ENCODE measurements at regions not wholly inside any gene's neighbourhood (a gene's known extent, or its start where the extent isn't known, plus 50 kb on each side); places are given as distances from the start of the nearest gene placed in this dataset.

DNA sequence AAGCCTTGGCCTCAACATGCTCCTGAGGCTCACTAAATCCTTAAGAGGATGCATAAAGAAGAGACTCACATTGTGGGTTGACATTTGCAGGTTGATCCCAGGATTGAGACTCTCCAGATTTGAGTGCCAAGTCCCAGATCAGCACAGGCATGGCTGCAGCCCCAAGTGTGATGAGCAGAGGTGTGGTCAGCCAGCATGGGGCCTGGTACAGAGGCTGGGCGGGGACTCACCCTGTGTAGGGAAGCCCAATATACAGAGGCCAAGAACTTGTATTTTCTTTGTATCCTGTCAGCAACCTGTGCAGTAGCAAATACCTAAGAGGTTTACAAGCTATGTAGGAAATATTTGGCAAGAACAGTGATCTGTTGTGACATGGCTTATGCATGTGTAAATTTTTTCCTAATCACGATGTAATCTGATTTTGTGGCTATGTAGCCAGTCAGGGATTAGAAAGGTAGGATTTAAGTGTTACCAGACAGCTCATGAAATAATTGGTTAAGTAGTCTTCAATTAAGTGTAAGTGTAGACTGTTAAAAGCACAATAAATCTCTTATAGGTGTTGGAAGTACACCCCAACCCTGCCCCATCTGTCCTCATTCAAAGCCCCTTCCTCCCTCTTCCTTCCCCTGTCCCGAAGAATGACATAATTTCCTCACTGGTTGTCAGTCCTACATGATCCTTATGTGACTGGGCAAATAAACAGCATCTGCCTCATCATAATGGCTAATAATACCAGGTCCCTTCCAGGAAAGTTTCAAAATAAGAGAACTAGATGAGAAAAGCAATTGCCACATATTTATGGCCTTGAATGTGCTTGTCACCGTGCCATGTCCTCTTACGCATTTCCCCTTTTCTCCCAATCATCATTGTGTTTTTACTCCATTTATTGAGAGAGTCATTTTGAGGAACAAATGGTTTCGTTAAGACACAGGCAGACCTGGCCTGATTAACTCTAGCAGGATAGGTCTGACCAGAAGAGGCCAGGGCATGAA is 120.9 kb downstream of the HLX start:
- H3K4me3 ChIP-seq = no peak overlapping the region
- no peaks in the 10 kb centered on the region for H3K36me3 ChIP-seq
- 0 out of 2 replicates have a peak, but pooled peaks cover 3% of the 10 kb centered on the region for H3K9me3 ChIP-seq (replicated peaks)
- H3K27me3 ChIP-seq = no peaks in the 10 kb centered on the region
- no peaks in the 10 kb centered on the region for H3K4me1 ChIP-seq
- H3K27ac ChIP-seq = no peak overlapping the region
- DNase-seq = no peak

DNA sequence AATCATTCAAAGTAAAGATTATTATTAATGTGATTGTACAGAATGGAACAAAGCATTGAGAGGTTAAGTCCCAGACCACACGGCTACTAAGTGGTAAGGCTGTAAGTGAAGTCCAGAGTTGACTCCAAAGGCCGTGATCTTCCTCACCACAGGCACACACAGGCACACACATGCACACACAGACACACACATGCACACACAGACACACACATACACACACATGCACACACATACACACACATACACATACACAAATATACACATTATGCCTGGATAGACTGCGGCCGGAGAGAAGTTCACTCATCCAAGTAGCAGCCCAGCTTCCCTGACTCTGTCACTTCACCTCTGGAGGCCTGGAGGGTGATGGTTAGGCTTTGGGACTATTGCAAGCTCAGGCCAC is 121.9 kb downstream of the HLX start:
- no peak for DNase-seq
- H3K36me3 ChIP-seq = no peaks in the 10 kb centered on the region
- no peaks in the 10 kb centered on the region for H3K4me1 ChIP-seq
- no peak overlapping the region for H3K4me3 ChIP-seq
- H3K27me3 ChIP-seq = no peaks in the 10 kb centered on the region
- H3K27ac ChIP-seq = no peak overlapping the region
- 0 out of 2 replicates have a peak, but pooled peaks cover 3% of the 10 kb centered on the region for H3K9me3 ChIP-seq (replicated peaks)

DNA sequence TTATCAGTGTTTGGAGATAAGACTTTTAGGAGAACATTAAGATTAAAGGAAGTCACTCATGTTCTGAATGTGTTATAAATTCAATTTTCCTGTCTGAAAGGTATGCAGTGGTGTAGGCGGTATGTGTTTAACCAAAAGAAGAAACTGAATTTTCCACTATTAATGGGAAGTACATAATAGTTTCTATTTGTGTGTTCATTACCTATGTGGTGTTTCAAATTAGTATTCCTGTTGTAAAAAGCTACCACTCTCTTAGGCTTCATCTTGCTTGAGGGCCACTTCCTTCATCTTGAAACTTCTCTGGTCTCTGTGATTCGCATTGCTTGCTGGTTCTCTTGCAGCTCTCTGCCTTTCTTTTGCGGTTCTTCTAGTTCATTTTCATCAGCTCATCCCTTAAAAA is 123.4 kb downstream of the HLX start:
- no peaks in the 10 kb centered on the region for H3K4me1 ChIP-seq

DNA sequence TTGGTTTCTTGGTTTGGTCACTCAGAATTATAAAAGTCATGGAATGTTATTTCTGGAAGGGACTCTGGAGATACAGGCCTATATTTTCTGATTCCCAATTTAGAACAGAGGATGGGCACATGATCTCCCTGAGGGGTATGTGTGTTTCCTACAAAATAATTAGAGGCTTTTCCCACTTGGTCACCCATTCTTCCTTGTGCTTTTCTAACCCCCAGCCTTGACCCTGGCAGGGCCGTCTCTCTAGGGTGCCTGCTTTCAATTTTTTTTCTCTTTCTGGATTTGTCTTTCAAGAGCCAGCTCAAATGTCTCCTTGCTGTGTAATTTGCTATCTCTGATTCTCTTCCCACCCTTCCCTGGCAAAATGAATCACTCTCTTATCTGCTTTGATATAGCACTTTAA is 131.9 kb downstream of the HLX start:
- H3K9me3 ChIP-seq (replicated peaks) = no peaks in the 10 kb centered on the region
- DNase-seq = no peak
- H3K4me1 ChIP-seq = no peaks in the 10 kb centered on the region
- H3K27me3 ChIP-seq = no peaks in the 10 kb centered on the region
- no peak overlapping the region for H3K27ac ChIP-seq
- no peak overlapping the region for H3K4me3 ChIP-seq
- no peaks in the 10 kb centered on the region for H3K36me3 ChIP-seq

More for the DNA sequence above, 123.4 kb downstream of the HLX start:
- H3K27ac ChIP-seq = no peak overlapping the region
- H3K9me3 ChIP-seq (replicated peaks) = no peaks in the 10 kb centered on the region
- no peaks in the 10 kb centered on the region for H3K27me3 ChIP-seq
- no peaks in the 10 kb centered on the region for H3K36me3 ChIP-seq
- no peak overlapping the region for H3K4me3 ChIP-seq
- DNase-seq = no peak

DNA sequence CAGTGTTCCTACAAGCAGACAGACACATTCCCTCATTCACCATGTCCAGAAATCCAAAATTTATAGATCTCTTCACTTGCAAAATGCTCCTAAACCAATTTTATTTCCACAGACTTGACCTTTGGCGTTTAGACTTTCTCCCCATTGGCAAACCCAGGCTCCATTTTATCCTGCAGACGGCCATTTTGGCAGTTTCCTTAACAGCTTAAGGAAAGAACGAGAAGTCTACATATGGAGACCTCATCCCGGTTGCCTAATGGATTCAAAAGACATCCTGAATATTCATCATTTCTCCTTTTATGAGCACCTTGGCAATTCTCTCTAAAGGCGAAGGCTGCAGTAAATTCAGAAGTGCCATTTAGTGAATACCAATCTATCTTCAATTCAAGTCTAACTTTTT is 132.9 kb downstream of the HLX start:
- DNase-seq = no peak
- Histone ChIP-seq H3K4me3 (no peak overlapping the region), H3K27me3 (no peaks in the 10 kb centered on the region), H3K27ac (no peak overlapping the region), H3K9me3 (replicated peaks) (no peaks in the 10 kb centered on the region), H3K4me1 (no peaks in the 10 kb centered on the region), H3K36me3 (no peaks in the 10 kb centered on the region)

DNA sequence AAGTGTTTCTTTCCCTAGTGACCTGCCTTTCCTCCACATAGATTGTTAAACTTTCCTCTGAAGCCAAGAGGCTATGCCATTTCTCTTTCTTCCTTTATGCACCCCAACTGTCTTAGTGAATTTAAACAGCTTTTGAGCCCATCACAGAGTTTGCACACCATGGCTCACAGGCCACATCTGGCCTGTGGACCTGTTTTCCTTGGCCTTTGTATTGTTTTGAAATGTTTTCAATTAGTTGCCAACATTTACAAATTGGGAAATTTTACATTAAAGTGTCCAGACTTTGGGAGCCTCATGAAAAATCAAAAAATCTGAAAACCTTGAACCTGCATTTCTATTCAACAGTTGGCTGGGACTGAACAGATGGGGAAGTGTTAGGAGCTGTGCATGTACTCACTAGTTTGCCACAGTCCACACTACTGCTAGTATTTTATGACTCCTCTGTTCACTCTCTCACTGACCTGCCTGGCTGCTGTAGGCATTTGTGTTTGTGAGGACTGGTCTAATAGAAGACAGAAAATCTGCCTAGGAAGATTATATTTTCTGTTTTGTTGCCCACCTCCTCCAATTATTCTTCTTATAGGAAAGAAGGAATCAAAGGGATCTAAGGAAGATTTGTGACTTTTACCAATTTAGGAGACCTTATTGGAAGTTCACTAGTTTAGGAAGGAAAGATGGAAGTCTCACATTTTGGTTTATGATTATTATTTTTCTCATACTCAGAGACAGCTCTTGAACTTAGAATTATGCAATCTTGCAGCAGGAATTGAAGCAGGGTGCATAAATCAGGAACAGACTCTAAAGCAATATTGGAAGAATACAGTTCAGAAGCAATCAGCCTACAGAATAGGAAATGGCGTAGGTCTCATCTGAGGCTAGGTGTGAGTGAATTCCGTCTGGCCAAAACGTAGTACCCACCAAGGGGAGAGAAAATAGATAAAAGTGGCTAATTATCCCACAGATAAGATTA is 134.7 kb downstream of the HLX start:
- H3K27ac ChIP-seq = no peak overlapping the region
- H3K27me3 ChIP-seq = no peaks in the 10 kb centered on the region
- H3K36me3 ChIP-seq = no peaks in the 10 kb centered on the region
- H3K9me3 ChIP-seq (replicated peaks) = no peaks in the 10 kb centered on the region
- no peak overlapping the region for H3K4me3 ChIP-seq
- H3K4me1 ChIP-seq = no peaks in the 10 kb centered on the region
- DNase-seq = no peak

DNA sequence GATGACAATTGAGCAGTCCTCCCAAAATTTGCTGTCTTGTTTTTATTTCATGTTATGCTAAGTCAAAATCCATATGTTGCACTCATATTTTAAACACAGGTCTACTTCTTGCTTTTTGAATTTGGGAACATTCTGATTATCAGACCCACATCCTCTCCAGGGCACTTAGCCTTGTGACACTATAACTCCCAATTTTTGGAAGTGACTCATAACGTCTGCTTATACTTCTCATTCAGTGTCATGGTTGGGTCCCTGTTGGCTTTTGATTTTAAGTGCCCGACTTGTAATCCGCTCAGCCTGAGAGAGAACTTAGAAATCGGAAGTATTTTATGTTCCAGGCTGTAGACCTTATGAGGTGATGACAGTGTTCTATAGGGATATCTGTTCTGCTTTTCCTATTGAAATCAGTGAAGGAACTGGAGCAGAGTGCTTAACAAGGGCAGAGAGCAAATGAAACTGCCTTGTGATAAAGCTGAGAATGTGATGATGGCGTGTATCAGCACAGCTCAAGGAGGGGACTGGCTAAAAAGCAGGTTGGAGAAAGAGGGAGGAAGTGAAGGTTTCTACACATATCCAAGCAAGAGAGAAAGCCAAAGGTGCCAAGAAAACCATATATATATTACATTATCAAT is 136.0 kb downstream of the HLX start:
- no peaks in the 10 kb centered on the region for H3K27me3 ChIP-seq
- no peak overlapping the region for H3K4me3 ChIP-seq
- H3K4me1 ChIP-seq = no peaks in the 10 kb centered on the region
- DNase-seq = no peak
- H3K9me3 ChIP-seq (replicated peaks) = no peaks in the 10 kb centered on the region
- no peak overlapping the region for H3K27ac ChIP-seq
- no peaks in the 10 kb centered on the region for H3K36me3 ChIP-seq

DNA sequence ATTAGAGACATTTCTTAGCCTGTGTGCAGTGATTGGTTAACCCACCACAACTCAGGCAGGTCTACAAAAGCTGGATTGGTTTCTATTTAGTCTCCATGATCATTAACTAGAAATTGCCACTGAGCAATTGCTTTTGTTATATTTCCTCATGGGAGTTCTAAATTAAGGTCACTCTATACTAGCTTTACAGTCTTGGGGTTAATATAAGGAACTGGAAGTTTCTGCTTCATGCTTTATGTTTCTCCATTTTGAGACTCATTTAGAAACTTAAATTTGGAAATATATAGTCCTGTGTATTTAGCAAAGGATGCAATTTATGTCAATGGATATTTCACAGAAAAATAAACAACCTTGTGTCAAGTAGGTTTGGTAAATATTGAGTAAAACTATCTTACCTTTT is 137.5 kb downstream of the HLX start:
- H3K27ac ChIP-seq = no peak overlapping the region
- no peaks in the 10 kb centered on the region for H3K9me3 ChIP-seq (replicated peaks)
- no peaks in the 10 kb centered on the region for H3K27me3 ChIP-seq
- H3K4me1 ChIP-seq = no peaks in the 10 kb centered on the region
- no peaks in the 10 kb centered on the region for H3K36me3 ChIP-seq
- no peak for DNase-seq
- no peak overlapping the region for H3K4me3 ChIP-seq

DNA sequence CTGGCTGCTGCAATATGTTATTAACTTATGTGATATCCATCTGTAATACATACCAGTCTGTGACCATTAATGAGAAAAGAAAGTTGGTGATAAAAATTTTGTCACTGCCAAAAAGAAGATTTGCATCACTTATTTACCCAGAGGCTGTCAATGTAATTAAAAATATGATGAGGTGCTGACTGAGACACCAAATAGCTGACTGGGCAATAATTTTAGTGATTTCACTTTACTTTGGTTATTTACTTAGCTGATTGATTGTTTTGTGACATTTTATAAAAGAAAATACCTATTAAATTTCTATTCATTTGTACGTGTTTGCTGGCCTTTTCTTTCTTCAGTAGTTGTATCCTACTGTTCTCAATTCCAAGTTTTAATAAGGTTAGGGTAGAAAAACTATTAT is 139.2 kb downstream of the HLX start:
- H3K9me3 ChIP-seq (replicated peaks) = no peaks in the 10 kb centered on the region
- DNase-seq = no peak
- no peaks in the 10 kb centered on the region for H3K27me3 ChIP-seq
- H3K27ac ChIP-seq = no peak overlapping the region
- H3K4me1 ChIP-seq = no peaks in the 10 kb centered on the region
- H3K36me3 ChIP-seq = no peaks in the 10 kb centered on the region
- no peak overlapping the region for H3K4me3 ChIP-seq

DNA sequence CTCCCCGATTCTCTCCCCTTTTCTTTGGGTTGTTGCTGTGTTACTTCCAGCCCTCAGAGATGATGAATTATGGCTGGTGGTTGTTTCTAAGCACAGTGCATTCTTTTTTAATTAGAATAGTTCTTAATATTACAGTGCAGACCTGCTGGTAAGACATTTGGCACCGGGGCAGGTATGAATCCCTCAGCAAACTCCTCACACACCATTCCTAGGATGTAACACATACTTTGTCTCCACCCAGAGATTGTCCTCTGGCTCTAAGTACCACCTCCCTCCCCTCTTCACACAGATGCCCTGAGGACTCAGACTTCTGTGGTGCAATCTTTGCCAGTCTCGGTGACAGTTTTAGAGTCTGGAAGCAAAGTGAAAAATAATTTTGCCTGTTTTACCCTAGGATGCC is 143.1 kb downstream of the HLX start:
- Histone ChIP-seq H3K4me3 (no peak overlapping the region), H3K27me3 (no peaks in the 10 kb centered on the region), H3K4me1 (no peaks in the 10 kb centered on the region; the same call in 1 of the 2 replicates), H3K9me3 (replicated peaks) (no peaks in the 10 kb centered on the region; the same call in 1 of the 2 replicates), H3K27ac (no peak overlapping the region), H3K36me3 (no peaks in the 10 kb centered on the region)
- DNase-seq = no peak

DNA sequence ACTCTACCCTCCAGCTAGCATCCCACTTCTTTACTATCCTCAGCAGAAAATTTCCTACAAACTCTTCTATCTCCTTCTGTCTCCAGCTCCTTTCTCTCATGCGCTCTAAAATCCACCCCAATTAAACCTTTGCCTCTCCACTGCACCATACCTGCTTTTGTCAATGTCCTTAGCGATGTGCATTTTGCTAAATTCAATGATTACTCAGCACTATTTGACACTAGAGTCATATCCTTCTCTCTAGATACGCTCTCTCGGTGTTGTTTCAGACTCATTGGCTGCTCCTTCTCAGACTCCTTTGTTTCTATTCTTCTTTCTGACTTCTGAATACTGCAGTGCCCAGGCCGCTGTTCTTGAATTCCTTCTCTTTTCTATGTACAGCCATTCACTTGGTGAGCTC is 144.2 kb downstream of the HLX start:
- DNase-seq = no peak
- H3K4me1 ChIP-seq = no peaks in the 10 kb centered on the region; the same call in 1 of the 2 replicates
- H3K27ac ChIP-seq = no peak overlapping the region
- no peaks in the 10 kb centered on the region; the same call in 1 of the 2 replicates for H3K9me3 ChIP-seq (replicated peaks)
- H3K27me3 ChIP-seq = no peaks in the 10 kb centered on the region
- no peaks in the 10 kb centered on the region for H3K36me3 ChIP-seq
- H3K4me3 ChIP-seq = no peak overlapping the region

DNA sequence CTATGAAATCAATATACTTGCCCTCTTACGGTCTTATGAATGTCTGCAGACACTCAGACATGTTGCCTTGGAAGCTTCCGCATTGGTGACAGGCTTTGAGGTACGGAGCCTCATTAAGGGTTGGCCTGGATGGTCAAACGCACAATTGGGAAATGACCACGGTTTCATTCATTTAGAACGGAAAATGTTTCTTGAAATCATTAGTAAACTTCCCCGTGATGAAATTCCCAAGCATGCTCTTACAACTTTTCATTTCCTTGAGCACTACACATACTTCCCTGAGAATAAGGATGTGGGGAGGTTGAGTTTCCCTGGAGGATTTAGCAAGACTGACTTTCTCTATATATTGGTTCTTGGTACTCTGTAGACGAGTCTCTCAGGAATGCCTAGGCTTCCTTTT is 146.3 kb downstream of the HLX start:
- no peaks in the 10 kb centered on the region for H3K27me3 ChIP-seq
- no peak for DNase-seq
- H3K9me3 ChIP-seq (replicated peaks) = no peaks in the 10 kb centered on the region; the same call in 1 of the 2 replicates
- no peaks in the 10 kb centered on the region for H3K36me3 ChIP-seq
- no peak overlapping the region for H3K4me3 ChIP-seq
- H3K4me1 ChIP-seq = no peaks in the 10 kb centered on the region; the same call in 1 of the 2 replicates
- no peak overlapping the region for H3K27ac ChIP-seq

DNA sequence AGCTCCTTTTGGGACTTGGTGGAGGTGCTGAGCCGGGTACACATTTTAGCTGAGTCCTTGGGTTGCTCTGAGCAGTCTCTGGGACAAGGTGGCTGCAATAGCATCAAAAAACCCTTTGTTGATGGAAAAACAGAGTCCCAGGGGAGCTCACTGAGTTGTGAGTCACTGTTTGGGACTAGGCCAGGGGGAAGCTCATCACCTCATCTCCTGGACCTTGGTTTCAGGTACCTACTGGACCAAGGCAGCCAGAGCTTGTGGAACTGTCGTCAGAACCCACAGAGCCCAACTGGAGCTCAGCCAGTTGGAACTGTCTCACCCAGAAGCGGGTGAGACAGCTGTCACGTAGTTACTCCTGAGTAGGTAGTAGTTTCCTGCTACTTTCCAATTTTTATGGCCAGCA is 146.7 kb downstream of the HLX start:
- Histone ChIP-seq H3K9me3 (replicated peaks) (no peaks in the 10 kb centered on the region; the same call in 1 of the 2 replicates), H3K4me3 (no peak overlapping the region), H3K27me3 (no peaks in the 10 kb centered on the region), H3K36me3 (no peaks in the 10 kb centered on the region), H3K4me1 (no peaks in the 10 kb centered on the region; the same call in 1 of the 2 replicates), H3K27ac (no peak overlapping the region)
- no peak for DNase-seq

DNA sequence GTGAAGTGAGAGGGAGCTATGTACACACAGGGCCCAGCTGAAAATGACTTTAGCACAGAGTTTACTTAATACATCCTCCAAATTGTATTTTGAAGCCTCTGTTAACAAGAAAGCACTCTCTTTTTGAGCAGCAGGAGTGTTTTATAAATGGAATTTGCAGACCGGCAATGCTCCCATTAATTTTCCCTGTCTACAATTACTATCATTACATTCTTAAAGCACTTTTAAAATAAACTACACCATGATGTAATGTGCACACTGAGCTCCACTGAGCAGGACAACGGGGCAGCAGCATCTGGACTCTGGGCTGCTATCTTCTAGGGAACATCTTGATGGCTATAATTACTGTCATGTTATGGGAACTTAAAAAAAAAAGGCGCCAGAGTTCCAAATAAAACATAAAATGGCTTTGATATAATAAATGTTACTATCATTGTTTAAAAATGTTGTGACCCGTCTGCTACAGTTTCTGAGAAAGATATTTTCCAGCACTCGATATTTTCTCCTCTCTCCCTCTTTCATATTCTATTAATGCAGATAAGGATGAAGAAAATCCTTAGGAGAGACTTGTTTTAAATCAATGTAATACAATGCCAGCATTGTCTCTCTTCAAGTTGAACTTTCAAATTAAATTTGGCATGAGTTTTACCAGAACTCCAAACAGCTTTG is 150.9 kb downstream of the HLX start:
- no peaks in the 10 kb centered on the region for H3K27me3 ChIP-seq
- H3K27ac ChIP-seq = no peak overlapping the region
- H3K4me1 ChIP-seq = no peaks in the 10 kb centered on the region; the same call in 1 of the 2 replicates
- no peaks in the 10 kb centered on the region for H3K36me3 ChIP-seq
- no peak for DNase-seq
- H3K4me3 ChIP-seq = no peak overlapping the region
- no peaks in the 10 kb centered on the region; the same call in 1 of the 2 replicates for H3K9me3 ChIP-seq (replicated peaks)
